OCI-LY7 (cell line): ENCODE measurements at regions not wholly inside any gene's neighbourhood (a gene's known extent, or its start where the extent isn't known, plus 50 kb on each side); places are given as distances from the start of the nearest gene placed in this dataset.
"Not testable (repeated sequence)": the region's sequence is repeated elsewhere in the genome, so short reads cannot be mapped to it uniquely, and the experiment has no call there.

Experiments used
- BruUV-seq: library from RNA; stranded (reverse); fragments of 400-500 nt; replicated peaks from 2 replicates; lab custom pipeline; 2021; lab: Mats Ljungman, UMichigan
- CTCF ChIA-PET: fragments of 300-600 bp; sonication (Branson Sonifier 250); formaldehyde crosslinking; loops from one replicate; lab custom pipeline; 2022; ENCODE audit warnings: antibody characterized with exemption; ENCODE audit not compliant: unreplicated experiment; lab: Charles Lee
- POLR2A ChIA-PET: fragments of 300-600 bp; sonication (Branson Sonifier 250); formaldehyde crosslinking; loops from one replicate; lab custom pipeline; 2022; ENCODE audit warnings: antibody characterized with exemption; lab: Charles Lee
- DNase-seq: peaks from one replicate; pipeline ENCODE4 v3.0.0-alpha.2; 2015; ENCODE audit warnings: low spot score
- H2AFZ ChIP-seq: fragments of 200-600 bp; sonication (generic), shearing (Covaris generic); 2 replicates; pipeline ENCODE4 v1.6.1; 2014; ENCODE audit warnings: mild to moderate bottlenecking, antibody characterized with exemption, low read length, moderate library complexity
- H3K27ac ChIP-seq: fragments of 200-600 bp; sonication (generic); 2 replicates; pipeline ENCODE4 v1.5.1; 2014; ENCODE audit warnings: mixed run types, low read depth, mild to moderate bottlenecking, moderate library complexity, low read length, inconsistent platforms; ENCODE audit not compliant: poor library complexity, severe bottlenecking
- H3K36me3 ChIP-seq: fragments of 200-600 bp; sonication (generic); 2 replicates; pipeline ENCODE4 v1.6.1; 2014; ENCODE audit warnings: mild to moderate bottlenecking, antibody characterized with exemption, low read length, moderate library complexity, mixed read lengths; ENCODE audit not compliant: insufficient read depth
- H3K4me1 ChIP-seq: fragments of 200-600 bp; sonication (generic); 2 replicates; pipeline ENCODE4 v1.5.1; 2014; ENCODE audit warnings: mild to moderate bottlenecking, low read length; ENCODE audit not compliant: insufficient read depth, poor library complexity, severe bottlenecking
- H3K4me2 ChIP-seq: fragments of 200-600 bp; sonication (generic); 2 replicates; pipeline ENCODE4 v1.6.1; 2014; ENCODE audit warnings: mild to moderate bottlenecking, low read length
- H3K4me3 ChIP-seq: fragments of 200-600 bp; sonication (generic); 2 replicates; pipeline ENCODE4 v1.5.1; 2014; ENCODE audit warnings: mild to moderate bottlenecking, low read depth, low read length; ENCODE audit not compliant: poor library complexity, severe bottlenecking
- H3K79me2 ChIP-seq: fragments of 200-600 bp; sonication (generic); 2 replicates; pipeline ENCODE4 v1.6.1; 2016; ENCODE audit warnings: low read depth, mild to moderate bottlenecking, low read length, moderate library complexity, mixed read lengths; ENCODE audit not compliant: insufficient read depth
- H3K9me2 ChIP-seq: fragments of 200-600 bp; sonication (generic); 2 replicates; pipeline ENCODE4 v1.6.1; 2016; ENCODE audit warnings: mild to moderate bottlenecking, low read length, mixed read lengths; ENCODE audit not compliant: insufficient read depth
- H3K9me3 ChIP-seq: fragments of 200-600 bp; sonication (generic); 2 replicates; pipeline ENCODE4 v1.6.1; 2014; ENCODE audit warnings: mild to moderate bottlenecking, mixed run types, low read length, mixed read lengths
- H4K20me1 ChIP-seq: fragments of 200-600 bp; sonication (generic); 2 replicates; pipeline ENCODE4 v1.6.1; 2014; ENCODE audit warnings: mild to moderate bottlenecking, antibody characterized with exemption, low read length, moderate library complexity, mixed read lengths; ENCODE audit not compliant: insufficient read depth
- CTCF ChIP-seq: fragments of 200-600 bp; sonication (generic); conservative IDR thresholded peaks from 2 replicates; pipeline ENCODE4 v1.5.1; 2014; ENCODE audit warnings: mild to moderate bottlenecking, antibody characterized with exemption, low read length, moderate library complexity, mixed read lengths
- intact Hi-C: fragments of 100-400 bp; cut with micrococcal nuclease; formaldehyde crosslinking; loops from one replicate; pipeline ENCODE4 v1.10.0; 2022; ENCODE audit not compliant: unreplicated experiment

DNA sequence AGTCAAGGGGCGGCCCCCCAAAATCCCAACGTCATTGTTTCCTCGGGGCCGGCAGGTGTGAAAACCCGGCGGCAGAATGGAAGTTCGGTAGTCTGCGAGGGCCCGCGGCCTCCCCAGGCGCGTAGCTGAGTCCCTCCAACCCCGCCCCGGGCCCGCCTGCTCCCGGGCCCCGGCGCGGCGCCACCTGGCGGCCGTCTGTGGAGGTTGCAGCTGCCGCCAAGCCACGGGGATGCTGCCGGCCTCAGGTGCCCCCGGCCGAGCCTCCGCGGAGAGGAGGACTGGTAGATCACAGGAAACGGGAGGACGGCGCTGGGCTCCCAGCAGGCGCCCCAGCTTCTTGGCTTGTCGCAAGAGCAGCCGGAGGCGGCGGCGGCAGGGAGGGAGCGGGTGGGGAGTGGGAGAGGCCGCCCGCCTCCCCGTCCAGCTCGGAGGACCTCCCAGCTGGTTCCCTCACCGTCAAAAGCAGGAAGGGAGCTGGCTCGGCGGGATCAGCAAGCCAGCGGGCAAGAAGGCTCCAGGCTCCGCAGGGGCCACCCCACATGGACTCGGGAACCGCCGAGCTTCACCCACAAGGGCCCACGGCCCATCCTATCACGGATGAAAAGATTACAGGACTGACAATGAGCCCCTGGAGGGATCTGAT is 86.7 kb downstream of the FAM72C start:
- H3K9me3 ChIP-seq, H3K79me2 ChIP-seq, CTCF ChIA-PET, BruUV-seq, H2AFZ ChIP-seq, intact Hi-C loops, H3K27ac ChIP-seq, H3K36me3 ChIP-seq, H3K9me2 ChIP-seq, H3K4me3 ChIP-seq, H3K4me1 ChIP-seq, H4K20me1 ChIP-seq, H3K4me2 ChIP-seq, POLR2A ChIA-PET: not testable (repeated sequence)
- TF ChIP-seq CTCF, result peak; percentile 21; the same call in 1 of the 2 replicates
- peak; percentile 43 for DNase-seq

- CTCF ChIA-PET, H3K4me2 ChIP-seq, H4K20me1 ChIP-seq, H3K9me2 ChIP-seq, BruUV-seq, H3K4me1 ChIP-seq, H2AFZ ChIP-seq, H3K27ac ChIP-seq, POLR2A ChIA-PET, H3K79me2 ChIP-seq, H3K9me3 ChIP-seq, DNase-seq, H3K4me3 ChIP-seq, H3K36me3 ChIP-seq, intact Hi-C loops: not testable (repeated sequence)
- TF ChIP-seq CTCF, result peak; percentile 45
Observed at GRCh38 chr1:143884532-143884931, 87.3 kb downstream of the FAM72C start.

DNA sequence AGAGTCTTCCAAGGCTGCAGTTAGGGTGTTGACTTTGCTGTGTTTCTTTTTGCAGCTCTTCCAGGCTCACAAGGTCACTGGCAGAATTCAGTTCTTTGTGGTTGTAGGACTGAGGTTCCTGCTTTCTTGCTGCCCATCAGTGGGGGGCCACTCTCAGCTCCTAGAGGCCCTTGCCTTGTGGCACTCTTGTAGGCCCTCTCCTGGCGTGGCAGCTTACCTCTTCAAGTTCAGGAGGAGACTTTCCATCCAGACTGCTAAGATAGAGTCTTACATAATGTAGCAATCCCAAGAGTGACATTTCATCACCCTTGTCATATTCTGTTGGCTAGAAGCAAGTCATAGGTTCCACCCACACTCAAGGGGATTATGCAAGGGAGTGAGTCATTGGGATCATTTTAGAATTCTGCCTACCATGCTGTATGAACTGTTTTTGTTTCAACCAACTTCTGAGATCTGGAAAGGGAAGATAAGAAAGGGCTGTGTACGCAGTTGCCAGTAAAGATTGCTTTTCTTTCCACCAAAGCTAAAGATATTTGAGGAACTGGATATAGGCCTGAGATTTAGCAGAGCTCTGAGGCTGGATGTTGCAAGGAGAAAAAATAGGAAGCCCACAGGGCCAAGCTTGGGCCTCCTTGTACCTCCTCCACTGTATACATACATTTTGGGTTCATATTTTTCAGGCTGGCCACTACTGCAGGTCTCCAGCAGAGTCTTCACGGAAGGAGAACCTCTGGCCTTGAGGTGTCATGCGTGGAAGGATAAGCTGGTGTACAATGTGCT is 91.8 kb downstream of the FAM72C start:
- H3K79me2 ChIP-seq, POLR2A ChIA-PET, H3K36me3 ChIP-seq, H2AFZ ChIP-seq, H3K4me3 ChIP-seq, H3K4me1 ChIP-seq, CTCF ChIA-PET, intact Hi-C loops, DNase-seq, H3K9me2 ChIP-seq, H4K20me1 ChIP-seq, H3K9me3 ChIP-seq, H3K4me2 ChIP-seq, H3K27ac ChIP-seq, BruUV-seq: not testable (repeated sequence)

DNA sequence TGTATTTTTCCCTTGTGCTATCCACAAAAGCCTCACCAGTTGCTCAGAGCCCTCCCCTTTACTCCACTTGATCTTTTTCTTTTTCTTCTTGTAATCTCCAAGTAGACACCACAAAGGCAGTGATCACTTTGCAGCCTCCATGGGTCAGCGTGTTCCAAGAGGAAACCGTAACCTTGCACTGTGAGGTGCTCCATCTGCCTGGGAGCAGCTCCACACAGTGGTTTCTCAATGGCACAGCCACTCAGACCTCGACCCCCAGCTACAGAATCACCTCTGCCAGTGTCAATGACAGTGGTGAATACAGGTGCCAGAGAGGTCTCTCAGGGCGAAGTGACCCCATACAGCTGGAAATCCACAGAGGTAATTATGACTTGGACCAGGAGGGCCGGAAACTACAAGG is 95.8 kb downstream of the FAM72C start:
- H3K9me3 ChIP-seq, H4K20me1 ChIP-seq, H3K27ac ChIP-seq, H3K79me2 ChIP-seq, BruUV-seq, POLR2A ChIA-PET, H3K4me3 ChIP-seq, H2AFZ ChIP-seq, CTCF ChIA-PET, DNase-seq, H3K9me2 ChIP-seq, H3K4me1 ChIP-seq, H3K36me3 ChIP-seq, H3K4me2 ChIP-seq, intact Hi-C loops: not testable (repeated sequence)

- CTCF ChIA-PET, H3K4me1 ChIP-seq, H3K27ac ChIP-seq, BruUV-seq, H3K36me3 ChIP-seq, H4K20me1 ChIP-seq, H3K9me2 ChIP-seq, intact Hi-C loops, H3K9me3 ChIP-seq, H3K4me2 ChIP-seq, POLR2A ChIA-PET, H2AFZ ChIP-seq, DNase-seq, H3K4me3 ChIP-seq, H3K79me2 ChIP-seq: not testable (repeated sequence)
Observed at GRCh38 chr1:143874625-143875024, 97.2 kb downstream of the FAM72C start.
